Mesenchymal stem cell (in vitro differentiated cells and primary cell): ENCODE measurements at regions not wholly inside any gene's neighbourhood (a gene's known extent, or its start where the extent isn't known, plus 50 kb on each side); places are given as distances from the start of the nearest gene placed in this dataset.

Experiments
- DNase-seq: peaks from one replicate; pipeline ENCODE4 v3.0.0-alpha.2; 2013
- H2AFZ ChIP-seq: one replicate; pipeline ENCODE4 v1.6.1; 2013; ENCODE audit warnings: low read depth, mild to moderate bottlenecking, control low read depth, inconsistent platforms, low read length, moderate library complexity
- H2AK5ac ChIP-seq: 2 replicates; pipeline ENCODE4 v1.6.1; 2013; ENCODE audit warnings: low read length, moderate library complexity, mild to moderate bottlenecking, inconsistent platforms; ENCODE audit not compliant: severe bottlenecking
- H2BK120ac ChIP-seq: one replicate; pipeline ENCODE4 v1.6.1; 2013; ENCODE audit warnings: low read depth, mild to moderate bottlenecking, inconsistent platforms, low read length, moderate library complexity
- H2BK12ac ChIP-seq, 2 experiments: one replicate each; pipeline ENCODE4 v1.6.1; 2013; ENCODE audit warnings: inconsistent platforms in 2 of 2, low read length in 2 of 2, mild to moderate bottlenecking in 2 of 2, moderate library complexity in 2 of 2, control low read depth in 1 of 2
- H2BK15ac ChIP-seq: one replicate; pipeline ENCODE4 v1.6.1; 2013; ENCODE audit warnings: mild to moderate bottlenecking, low read depth, inconsistent platforms; ENCODE audit not compliant: poor library complexity, severe bottlenecking
- H2BK5ac ChIP-seq: 2 replicates; pipeline ENCODE4 v1.6.1; 2013; ENCODE audit warnings: low read depth, mild to moderate bottlenecking, low read length, control low read depth, inconsistent platforms; ENCODE audit not compliant: poor library complexity, severe bottlenecking
- H3K14ac ChIP-seq, 2 experiments: one replicate each; pipeline ENCODE4 v1.6.1; 2013; ENCODE audit warnings: inconsistent platforms in 2 of 2, low read length in 2 of 2, control low read depth in 1 of 2, mild to moderate bottlenecking in 1 of 2, moderate library complexity in 1 of 2
- H3K18ac ChIP-seq, 2 experiments: one replicate each; pipeline ENCODE4 v1.6.1; 2013; ENCODE audit warnings: inconsistent platforms in 2 of 2, low read length in 2 of 2, control low read depth in 1 of 2, low read depth in 1 of 2, mild to moderate bottlenecking in 1 of 2
- H3K23ac ChIP-seq, 2 experiments: one replicate each; pipeline ENCODE4 v1.6.1; 2013; ENCODE audit warnings: inconsistent platforms in 2 of 2, low read length in 2 of 2, mild to moderate bottlenecking in 2 of 2, moderate library complexity in 2 of 2, control low read depth in 1 of 2
- H3K27ac ChIP-seq: 2 replicates; pipeline ENCODE4 v1.5.1; 2013; ENCODE audit warnings: mild to moderate bottlenecking, moderate library complexity, low read length, control low read depth, inconsistent platforms; ENCODE audit not compliant: poor library complexity, severe bottlenecking
- H3K27me3 ChIP-seq, 2 experiments: 2 replicates each; pipeline versions ENCODE4 v1.6.1 to v1.7.0; 2013; ENCODE audit warnings: low read length in 2 of 2, mild to moderate bottlenecking in 2 of 2, moderate library complexity in 2 of 2, control low read depth in 1 of 2, inconsistent platforms in 1 of 2; ENCODE audit not compliant: control insufficient read depth in 1 of 2, insufficient read depth in 1 of 2
- H3K36me3 ChIP-seq, 2 experiments: 2 replicates each; pipeline versions ENCODE4 v1.6.1 to v1.7.0; 2013; ENCODE audit warnings: low read length in 2 of 2, control low read depth in 1 of 2, inconsistent platforms in 1 of 2, low read depth in 1 of 2, mild to moderate bottlenecking in 1 of 2; ENCODE audit not compliant: insufficient read depth in 2 of 2, control insufficient read depth in 1 of 2
- H3K4ac ChIP-seq, 2 experiments: one replicate each; pipeline ENCODE4 v1.6.1; 2013; ENCODE audit warnings: inconsistent platforms in 2 of 2, low read length in 2 of 2, mild to moderate bottlenecking in 2 of 2, moderate library complexity in 2 of 2, control low read depth in 1 of 2, low read depth in 1 of 2
- H3K4me1 ChIP-seq: 2 replicates; pipeline ENCODE4 v1.6.1; 2013; ENCODE audit warnings: low read depth, low read length, control low read depth; ENCODE audit not compliant: control insufficient read depth, insufficient read depth
- H3K4me2 ChIP-seq: 2 replicates; pipeline ENCODE4 v1.6.1; 2013; ENCODE audit warnings: low read length, mild to moderate bottlenecking, inconsistent platforms; ENCODE audit not compliant: poor library complexity, severe bottlenecking
- H3K4me3 ChIP-seq, 2 experiments: 2 replicates each; pipeline versions ENCODE4 v1.5.1 to v1.7.0; 2013; ENCODE audit warnings: low read length in 2 of 2, mild to moderate bottlenecking in 2 of 2, control low read depth in 1 of 2, low read depth in 1 of 2; ENCODE audit not compliant: insufficient read depth in 1 of 2
- H3K79me1 ChIP-seq: replicated peaks from 2 replicates; pipeline ENCODE4 v1.6.1; 2013; ENCODE audit warnings: mild to moderate bottlenecking, control low read depth, low read length, inconsistent platforms; ENCODE audit not compliant: poor library complexity, severe bottlenecking
- H3K9ac ChIP-seq: 2 replicates; pipeline ENCODE4 v1.7.0; 2013; ENCODE audit warnings: mild to moderate bottlenecking, low read length, moderate library complexity
- H3K9me3 ChIP-seq: 2 replicates; pipeline ENCODE4 v1.7.0; 2013; ENCODE audit warnings: mild to moderate bottlenecking, low read length; ENCODE audit not compliant: control insufficient read depth
- H4K8ac ChIP-seq: one replicate; pipeline ENCODE4 v1.6.1; 2013; ENCODE audit warnings: inconsistent platforms, mild to moderate bottlenecking, low read length, moderate library complexity
- H4K91ac ChIP-seq: one replicate; pipeline ENCODE4 v1.6.1; 2013; ENCODE audit warnings: mild to moderate bottlenecking, low read length, inconsistent platforms
- WGBS: methylation state at CpG from one replicate; pipeline ENCODE4 v1.1.7; 2013; ENCODE audit warnings: mixed read lengths; 5-methylcytosine and 5-hydroxymethylcytosine counted together

DNA sequence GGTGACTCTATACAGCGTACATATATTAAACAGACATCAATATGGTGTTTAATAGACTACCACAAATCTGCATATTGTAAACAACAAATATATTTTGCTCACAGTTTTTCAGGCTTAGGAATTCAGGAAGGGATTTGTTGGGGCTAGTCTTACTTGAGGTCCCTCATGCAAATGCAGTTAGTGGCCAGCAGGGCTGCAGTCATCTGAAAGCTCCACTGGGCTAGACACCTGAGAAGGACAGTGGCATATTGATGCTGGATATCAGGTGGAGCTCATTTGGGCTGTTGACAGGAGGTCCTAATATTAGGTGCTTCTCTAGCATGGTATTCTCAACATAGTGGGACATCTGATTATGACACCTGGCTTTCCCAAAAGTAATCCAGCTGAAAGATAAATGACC is 493.8 kb upstream of the PABPC4L start:
- Histone ChIP-seq H3K4me3 (no peak overlapping the region), H4K91ac (no peak overlapping the region), H3K4ac (no peak overlapping the region), H3K9ac (no peak overlapping the region), H3K9me3 (peaks cover 15% of the 10 kb centered on the region), H2BK12ac (no peak overlapping the region), H3K4me1 (no peaks in the 10 kb centered on the region), H3K14ac (no peak overlapping the region), H3K79me1 (no peaks in the 10 kb centered on the region), H2BK120ac (no peak overlapping the region), H3K4me2 (no peak overlapping the region), H3K27me3 (no peaks in the 10 kb centered on the region), H3K18ac (no peak overlapping the region), H2AK5ac (no peak overlapping the region), H2BK15ac (no peak overlapping the region), H3K23ac (no peak overlapping the region), H3K27ac (no peak overlapping the region), H4K8ac (no peak overlapping the region), H3K36me3 (no peaks in the 10 kb centered on the region), H2BK5ac (no peak overlapping the region), H2AFZ (no peak overlapping the region)
- WGBS, result no CpG with 5 or more reads among the region's 1 CpG
- DNase-seq, result no peak

- Histone ChIP-seq H2AFZ (no peak overlapping the region), H3K27ac (no peak overlapping the region), H3K18ac (no peak overlapping the region), H4K91ac (no peak overlapping the region), H2BK12ac (no peak overlapping the region), H3K23ac (no peak overlapping the region), H3K79me1 (no peaks in the 10 kb centered on the region), H3K4me1 (no peaks in the 10 kb centered on the region), H3K9ac (no peak overlapping the region), H2AK5ac (no peak overlapping the region), H3K4ac (no peak overlapping the region), H3K14ac (no peak overlapping the region), H3K36me3 (no peaks in the 10 kb centered on the region), H2BK15ac (no peak overlapping the region), H3K27me3 (no peaks in the 10 kb centered on the region), H3K4me3 (no peak overlapping the region), H2BK120ac (no peak overlapping the region), H2BK5ac (no peak overlapping the region), H3K4me2 (no peak overlapping the region), H4K8ac (no peak overlapping the region), H3K9me3 (peaks cover 12% of the 10 kb centered on the region)
- DNase-seq, result peak; percentile 86
- 50% methylated on average over 1 of the region's 2 CpGs for WGBS
Measured at GRCh38 chr4:134691915-134692314, 490.3 kb upstream of the PABPC4L start.

- peak overlapping the region; percentile 14 for H4K91ac ChIP-seq
- peak overlapping the region; percentile 8 to 34 for H3K18ac ChIP-seq
- no peak overlapping the region for H3K4ac ChIP-seq
- H3K36me3 ChIP-seq, result no peaks in the 10 kb centered on the region
- H3K27ac ChIP-seq, result no peak overlapping the region
- H2AK5ac ChIP-seq, result no peak overlapping the region
- no peak overlapping the region for H2BK12ac ChIP-seq
- no peak overlapping the region for H2BK5ac ChIP-seq
- no peak overlapping the region for H3K9ac ChIP-seq
- 92% methylated on average over 5 of the region's 5 CpGs for WGBS
- H3K9me3 ChIP-seq, result no peaks in the 10 kb centered on the region
- H2BK120ac ChIP-seq, result no peak overlapping the region
- H3K27me3 ChIP-seq, result no peaks in the 10 kb centered on the region
- H3K4me3 ChIP-seq, result no peak overlapping the region
- peak overlapping the region; percentile 84 for H2BK15ac ChIP-seq
- H3K14ac ChIP-seq, result no peak overlapping the region
- H2AFZ ChIP-seq, result no peak overlapping the region
- DNase-seq, result no peak
- no peak overlapping the region for H3K4me2 ChIP-seq
- H3K23ac ChIP-seq, result no peak overlapping the region
- no peak overlapping the region for H4K8ac ChIP-seq
- H3K4me1 ChIP-seq, result no peaks in the 10 kb centered on the region
- H3K79me1 ChIP-seq, result no peaks in the 10 kb centered on the region
Measured at GRCh38 chr4:134687646-134688628, 486.3 kb upstream of the PABPC4L start.

DNA sequence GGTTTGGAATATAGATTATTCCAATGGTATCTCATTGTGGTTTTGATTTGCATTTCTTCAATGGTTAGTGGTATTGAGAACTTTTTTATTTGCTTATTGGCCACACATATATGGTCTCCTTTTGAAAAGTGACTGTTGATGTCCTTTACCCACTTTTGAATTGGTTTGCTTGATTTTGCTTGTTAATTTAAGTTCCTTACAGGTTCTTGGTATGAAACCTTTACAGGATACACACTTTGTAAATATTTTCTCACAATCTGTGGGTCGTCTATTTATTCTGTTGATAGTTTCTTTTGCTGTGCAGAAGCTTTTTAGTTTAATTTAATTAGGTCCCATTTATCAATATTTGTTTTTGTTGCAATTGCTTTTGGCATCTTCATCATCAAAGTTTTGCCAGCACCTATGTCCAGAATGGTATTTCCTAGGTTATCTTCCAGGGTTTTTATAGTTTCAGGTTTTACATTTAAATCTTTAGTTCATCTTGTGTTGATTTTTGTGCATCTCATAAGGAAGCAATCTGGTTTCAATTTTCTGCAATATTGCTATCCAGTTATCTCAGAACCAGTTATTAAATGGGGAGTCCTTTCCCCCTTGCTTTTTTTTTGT is 475.7 kb upstream of the PABPC4L start:
- Histone ChIP-seq H3K9ac (no peak overlapping the region), H2AK5ac (no peak overlapping the region), H3K27me3 (no peaks in the 10 kb centered on the region), H3K79me1 (no peaks in the 10 kb centered on the region), H2BK5ac (no peak overlapping the region), H3K4me2 (no peak overlapping the region), H3K36me3 (no peaks in the 10 kb centered on the region), H2BK12ac (no peak overlapping the region), H3K23ac (no peak overlapping the region), H2BK15ac (no peak overlapping the region), H3K9me3 (no peaks in the 10 kb centered on the region), H4K91ac (no peak overlapping the region), H3K18ac (no peak overlapping the region), H3K4me1 (no peaks in the 10 kb centered on the region), H3K4me3 (no peak overlapping the region), H3K4ac (no peak overlapping the region), H4K8ac (no peak overlapping the region), H2AFZ (no peak overlapping the region), H3K14ac (no peak overlapping the region), H3K27ac (no peak overlapping the region), H2BK120ac (no peak overlapping the region)
- DNase-seq, result no peak
- no CpG with 5 or more reads among the region's 1 CpG for WGBS
